Loucy (cell line): ENCODE measurements at regions not wholly inside any gene's neighbourhood (a gene's known extent, or its start where the extent isn't known, plus 50 kb on each side); places are given as distances from the start of the nearest gene placed in this dataset.

Experiments used
- CTCF ChIP-seq: fragments of 200-600 bp; sonication (generic); conservative IDR thresholded peaks from 2 replicates; pipeline ENCODE4 v1.5.1; 2014; ENCODE audit warnings: mild to moderate bottlenecking, antibody characterized with exemption, low read length
- EZH2phosphoT487 ChIP-seq: fragments of 200-600 bp; IDR thresholded peaks from 2 replicates; pipeline ENCODE4 v1.6.1; 2018; ENCODE audit warnings: antibody characterized with exemption, mild to moderate bottlenecking, moderate library complexity, borderline replicate concordance

GRCh38 chrX:45868425-45868824 lies 667.7 kb upstream of the DIPK2B start:
- TF ChIP-seq CTCF (no peak), EZH2phosphoT487 (no peak)
